Fibroblast of skin of right biceps (primary cell): ENCODE measurements at regions not wholly inside any gene's neighbourhood (a gene's known extent, or its start where the extent isn't known, plus 50 kb on each side); places are given as distances from the start of the nearest gene placed in this dataset.

ENCODE experiments used
- DNase-seq: peaks from one replicate; pipeline ENCODE4 v3.0.0-alpha.2; 2013

GRCh38 chr18:72470391-72470790 is 73.8 kb downstream of the CBLN2 start:
- DNase-seq, result no peak

GRCh38 chr18:72468021-72468710 is 76.0 kb downstream of the CBLN2 start:
- no peak for DNase-seq

- peak; percentile 80 for DNase-seq
These were observed 83.9 kb downstream of the CBLN2 start for GRCh38 chr18:72460210-72460680.

- DNase-seq, result peak; percentile 29
These were observed 85.9 kb downstream of the CBLN2 start for GRCh38 chr18:72458271-72458670.

GRCh38 chr18:72456802-72457201 is 87.3 kb downstream of the CBLN2 start:
- peak; percentile 70 for DNase-seq

GRCh38 chr18:72452328-72452727 is 91.8 kb downstream of the CBLN2 start:
- DNase-seq, result no peak

- no peak for DNase-seq
These were observed 99.4 kb downstream of the CBLN2 start for GRCh38 chr18:72444798-72445155.

GRCh38 chr18:72444111-72444797 is 99.9 kb downstream of the CBLN2 start:
- DNase-seq, result no peak

- DNase-seq, result no peak
These were observed 107.7 kb downstream of the CBLN2 start for GRCh38 chr18:72436401-72436800.

GRCh38 chr18:72433756-72434155 is 110.4 kb downstream of the CBLN2 start:
- DNase-seq, result no peak

- DNase-seq, result peak; percentile 42
These were observed 116.4 kb downstream of the CBLN2 start for GRCh38 chr18:72427721-72428120.

- peak; percentile 71 for DNase-seq
These were observed 124.2 kb downstream of the CBLN2 start for GRCh38 chr18:72419914-72420313.

GRCh38 chr18:72412927-72413326 is 131.2 kb downstream of the CBLN2 start:
- no peak for DNase-seq

GRCh38 chr18:72411261-72411660 is 132.9 kb downstream of the CBLN2 start:
- DNase-seq, result no peak

GRCh38 chr18:72410399-72410798 is 133.7 kb downstream of the CBLN2 start:
- no peak for DNase-seq

GRCh38 chr18:72409903-72410302 is 134.2 kb downstream of the CBLN2 start:
- DNase-seq, result no peak

GRCh38 chr18:72407048-72407447 is 137.1 kb downstream of the CBLN2 start:
- no peak for DNase-seq

GRCh38 chr18:72391951-72392350 is 152.2 kb downstream of the CBLN2 start:
- no peak for DNase-seq

GRCh38 chr18:72391427-72391826 is 152.7 kb downstream of the CBLN2 start:
- no peak for DNase-seq

- DNase-seq, result no peak
These were observed 166.1 kb downstream of the CBLN2 start for GRCh38 chr18:72378016-72378415.

GRCh38 chr18:72376256-72376655 is 167.9 kb downstream of the CBLN2 start:
- no peak for DNase-seq

GRCh38 chr18:72375618-72376017 is 168.5 kb downstream of the CBLN2 start:
- peak; percentile 66 for DNase-seq

GRCh38 chr18:72372076-72372475 is 172.1 kb downstream of the CBLN2 start:
- DNase-seq, result no peak

- DNase-seq, result no peak
These were observed 175.8 kb downstream of the CBLN2 start for GRCh38 chr18:72368308-72368707.

GRCh38 chr18:72360634-72361033 is 183.5 kb downstream of the CBLN2 start:
- DNase-seq, result peak; percentile 5
